HG03354 (cell line): ENCODE measurements at regions not wholly inside any gene's neighbourhood (a gene's known extent, or its start where the extent isn't known, plus 50 kb on each side); places are given as distances from the start of the nearest gene placed in this dataset.

Experiments
- ATAC-seq: cut with Tn5 transposase; IDR thresholded peaks from one replicate; pipeline ENCODE4 v1.9.1; 2021; ENCODE audit warnings: mild to moderate bottlenecking; ENCODE audit not compliant: unreplicated experiment, poor library complexity, severe bottlenecking

- no peak for ATAC-seq
These were observed 878.5 kb downstream of the PCDH18 start for GRCh38 chr4:136653640-136654406.

- ATAC-seq, result no peak
These were observed 880.4 kb downstream of the PCDH18 start for GRCh38 chr4:136651932-136652331.

- ATAC-seq, result no peak
These were observed 881.0 kb downstream of the PCDH18 start for GRCh38 chr4:136651278-136651667.

GRCh38 chr4:136650541-136651277, 881.6 kb downstream of the PCDH18 start:
- ATAC-seq, result no peak

GRCh38 chr4:136644279-136644678, 888.0 kb downstream of the PCDH18 start:
- no peak for ATAC-seq

- no peak for ATAC-seq
These were observed 888.9 kb downstream of the PCDH18 start for GRCh38 chr4:136643416-136643815.

- ATAC-seq, result no peak
These were observed 895.1 kb downstream of the PCDH18 start for GRCh38 chr4:136637071-136637777.

GRCh38 chr4:136636155-136636554, 896.1 kb downstream of the PCDH18 start:
- no peak for ATAC-seq

- no peak for ATAC-seq
These were observed 898.2 kb downstream of the PCDH18 start for GRCh38 chr4:136634121-136634520.

- ATAC-seq, result no peak
These were observed 932.4 kb downstream of the PCDH18 start for GRCh38 chr4:136599890-136600289.

GRCh38 chr4:136590440-136590839, 941.9 kb downstream of the PCDH18 start:
- ATAC-seq, result no peak

GRCh38 chr4:136583567-136583966, 948.7 kb downstream of the PCDH18 start:
- no peak for ATAC-seq

- no peak for ATAC-seq
These were observed 951.2 kb downstream of the PCDH18 start for GRCh38 chr4:136581119-136581518.

- ATAC-seq, result no peak
These were observed 957.1 kb downstream of the PCDH18 start for GRCh38 chr4:136575146-136575545.

GRCh38 chr4:136573460-136573859, 958.8 kb downstream of the PCDH18 start:
- ATAC-seq, result no peak

GRCh38 chr4:136571315-136571714, 961.0 kb downstream of the PCDH18 start:
- ATAC-seq, result no peak

- ATAC-seq, result no peak
These were observed 969.5 kb downstream of the PCDH18 start for GRCh38 chr4:136562834-136563233.

- ATAC-seq, result no peak
These were observed 973.3 kb downstream of the PCDH18 start for GRCh38 chr4:136558940-136559494.

- ATAC-seq, result no peak
These were observed 974.9 kb downstream of the PCDH18 start for GRCh38 chr4:136557396-136557795.

GRCh38 chr4:136554033-136554432, 978.3 kb downstream of the PCDH18 start:
- ATAC-seq, result no peak
